Kidney epithelial cell (primary cell): ENCODE measurements at regions not wholly inside any gene's neighbourhood (a gene's known extent, or its start where the extent isn't known, plus 50 kb on each side); places are given as distances from the start of the nearest gene placed in this dataset.

Experiments
- DNase-seq: peaks from one replicate; pipeline ENCODE4 v3.0.0-alpha.2; 2010; ENCODE audit warnings: low read depth
- H3K27me3 ChIP-seq: 2 replicates; pipeline ENCODE4 v1.6.0; 2011; ENCODE audit warnings: low read length; ENCODE audit not compliant: control insufficient read depth, insufficient read depth
- H3K36me3 ChIP-seq: 2 replicates; pipeline ENCODE4 v1.5.1; 2011; ENCODE audit warnings: low read length; ENCODE audit not compliant: control insufficient read depth, insufficient read depth
- H3K4me3 ChIP-seq: 2 replicates; pipeline ENCODE4 v1.5.1; 2011; ENCODE audit warnings: low read depth, mild to moderate bottlenecking, control low read depth, low read length
- TF ChIP-seq, protein P1 (sequence below): IDR thresholded peaks from 2 replicates; pipeline ENCODE4 v1.5.1; 2011; ENCODE audit warnings: mild to moderate bottlenecking, moderate library complexity, low read length, control low read depth, inconsistent platforms; ENCODE audit not compliant: insufficient read depth, poor library complexity, severe bottlenecking

DNA sequence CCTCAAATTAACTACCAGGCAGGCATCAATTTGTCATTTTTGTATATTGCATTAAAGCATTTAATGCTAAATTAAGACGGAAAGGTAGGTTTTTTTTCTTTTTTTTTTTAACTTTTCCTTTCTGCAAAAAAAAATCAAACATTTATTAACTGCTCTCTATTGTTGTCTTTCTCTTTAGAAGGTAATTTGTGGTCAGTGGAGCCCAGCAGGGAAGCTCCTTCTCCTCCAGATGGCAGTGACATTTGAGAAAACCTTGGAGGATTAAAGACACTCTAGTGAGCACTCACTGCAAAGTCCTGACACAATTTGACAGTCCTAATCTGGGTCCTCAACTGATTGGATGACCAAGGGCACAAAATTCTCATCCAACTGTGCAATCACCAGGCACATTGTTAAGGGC is 102.4 kb downstream of the SLIT2 start:
- TF ChIP-seq, protein P1, sequence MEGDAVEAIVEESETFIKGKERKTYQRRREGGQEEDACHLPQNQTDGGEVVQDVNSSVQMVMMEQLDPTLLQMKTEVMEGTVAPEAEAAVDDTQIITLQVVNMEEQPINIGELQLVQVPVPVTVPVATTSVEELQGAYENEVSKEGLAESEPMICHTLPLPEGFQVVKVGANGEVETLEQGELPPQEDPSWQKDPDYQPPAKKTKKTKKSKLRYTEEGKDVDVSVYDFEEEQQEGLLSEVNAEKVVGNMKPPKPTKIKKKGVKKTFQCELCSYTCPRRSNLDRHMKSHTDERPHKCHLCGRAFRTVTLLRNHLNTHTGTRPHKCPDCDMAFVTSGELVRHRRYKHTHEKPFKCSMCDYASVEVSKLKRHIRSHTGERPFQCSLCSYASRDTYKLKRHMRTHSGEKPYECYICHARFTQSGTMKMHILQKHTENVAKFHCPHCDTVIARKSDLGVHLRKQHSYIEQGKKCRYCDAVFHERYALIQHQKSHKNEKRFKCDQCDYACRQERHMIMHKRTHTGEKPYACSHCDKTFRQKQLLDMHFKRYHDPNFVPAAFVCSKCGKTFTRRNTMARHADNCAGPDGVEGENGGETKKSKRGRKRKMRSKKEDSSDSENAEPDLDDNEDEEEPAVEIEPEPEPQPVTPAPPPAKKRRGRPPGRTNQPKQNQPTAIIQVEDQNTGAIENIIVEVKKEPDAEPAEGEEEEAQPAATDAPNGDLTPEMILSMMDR = peak; percentile 13
- Histone ChIP-seq H3K4me3 (no peak overlapping the region), H3K27me3 (no peaks in the 10 kb centered on the region), H3K36me3 (no peaks in the 10 kb centered on the region)
- DNase-seq = no peak

DNA sequence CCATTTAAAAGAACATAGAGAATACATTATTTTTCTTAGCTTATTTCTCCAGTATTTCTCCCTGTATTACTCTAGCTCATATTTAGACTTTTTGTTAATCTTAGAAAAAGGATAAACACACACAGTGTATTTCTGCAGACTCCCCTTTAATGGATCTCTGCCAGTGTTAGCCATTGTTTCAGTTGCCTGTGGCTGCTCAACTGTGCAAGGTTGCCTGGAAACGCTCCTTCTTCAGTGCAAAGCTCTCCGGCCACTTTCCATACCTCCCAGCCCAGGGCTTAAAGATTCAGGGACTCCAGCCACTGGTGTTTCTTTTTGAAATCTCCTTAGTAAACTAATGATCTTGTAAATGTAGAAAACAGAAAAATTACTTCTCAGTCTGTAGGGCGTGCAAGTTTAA is 104.9 kb downstream of the SLIT2 start:
- TF ChIP-seq, protein P1 = no peak
- peak; percentile 43 for DNase-seq
- Histone ChIP-seq H3K36me3 (no peaks in the 10 kb centered on the region), H3K4me3 (no peak overlapping the region), H3K27me3 (no peaks in the 10 kb centered on the region)

DNA sequence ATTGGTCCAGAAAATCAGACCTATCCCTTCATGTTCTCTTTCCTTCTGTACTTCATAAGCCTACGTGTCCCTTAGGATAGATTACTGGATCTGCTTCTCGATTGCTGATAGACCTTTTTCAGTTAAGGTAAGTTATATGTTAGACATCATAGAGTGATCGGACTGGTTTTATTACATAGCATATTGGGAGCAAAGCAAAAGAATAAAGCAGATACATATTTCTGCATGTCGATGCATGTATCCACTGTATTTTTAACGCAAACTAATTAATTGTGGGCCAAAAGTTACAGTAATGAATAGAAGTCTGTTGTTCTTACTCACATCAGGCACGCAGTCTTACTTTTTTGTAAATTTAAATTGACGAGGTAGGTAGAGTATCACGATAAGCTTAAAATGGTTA is 106.4 kb downstream of the SLIT2 start:
- H3K27me3 ChIP-seq = no peaks in the 10 kb centered on the region
- H3K36me3 ChIP-seq = no peaks in the 10 kb centered on the region
- DNase-seq = no peak
- TF ChIP-seq, protein P1 = no peak
- H3K4me3 ChIP-seq = no peak overlapping the region

DNA sequence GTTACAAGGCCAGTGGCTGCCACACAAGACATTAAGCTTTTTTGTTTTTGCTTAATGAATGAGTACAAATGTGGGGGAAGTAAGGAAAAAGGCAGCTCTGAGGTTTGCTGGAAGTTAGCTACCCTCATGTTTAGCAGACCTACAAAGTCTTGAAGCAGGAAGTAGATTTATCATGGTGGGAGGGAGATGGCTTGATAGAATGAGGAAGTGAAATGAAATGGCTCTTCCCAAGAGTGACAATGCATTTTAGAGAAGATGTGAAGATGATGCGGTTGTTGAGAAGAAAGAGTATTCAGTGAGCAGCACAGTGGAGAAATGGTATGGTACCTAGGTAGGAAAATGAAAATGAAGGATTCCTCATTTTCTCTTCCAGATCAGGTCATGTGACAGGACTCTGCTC is 108.0 kb downstream of the SLIT2 start:
- Histone ChIP-seq H3K27me3 (no peaks in the 10 kb centered on the region), H3K4me3 (no peak overlapping the region), H3K36me3 (no peaks in the 10 kb centered on the region)
- no peak for DNase-seq
- TF ChIP-seq, protein P1 = no peak

DNA sequence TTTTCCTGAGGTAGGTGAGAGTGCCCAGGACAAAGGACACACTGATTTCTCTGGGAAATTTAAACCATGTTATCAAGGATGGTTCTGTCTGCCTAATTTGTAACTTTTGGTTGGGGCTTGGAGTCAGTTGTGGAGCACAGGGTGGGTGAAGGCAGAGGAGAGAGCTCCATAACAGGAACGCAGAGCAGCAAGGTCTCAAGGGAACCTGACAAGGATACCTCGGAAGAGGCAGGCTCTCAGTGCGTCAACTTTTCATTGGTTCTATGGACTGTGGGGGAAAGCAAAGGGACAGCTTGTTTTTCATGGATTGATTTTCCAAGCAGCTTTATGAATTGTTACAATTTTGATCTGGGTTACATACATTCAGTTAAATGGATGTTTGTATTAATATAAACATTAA is 110.4 kb downstream of the SLIT2 start:
- no peak for DNase-seq
- Histone ChIP-seq H3K36me3 (no peaks in the 10 kb centered on the region), H3K4me3 (no peak overlapping the region), H3K27me3 (no peaks in the 10 kb centered on the region)
- TF ChIP-seq, protein P1 = no peak

DNA sequence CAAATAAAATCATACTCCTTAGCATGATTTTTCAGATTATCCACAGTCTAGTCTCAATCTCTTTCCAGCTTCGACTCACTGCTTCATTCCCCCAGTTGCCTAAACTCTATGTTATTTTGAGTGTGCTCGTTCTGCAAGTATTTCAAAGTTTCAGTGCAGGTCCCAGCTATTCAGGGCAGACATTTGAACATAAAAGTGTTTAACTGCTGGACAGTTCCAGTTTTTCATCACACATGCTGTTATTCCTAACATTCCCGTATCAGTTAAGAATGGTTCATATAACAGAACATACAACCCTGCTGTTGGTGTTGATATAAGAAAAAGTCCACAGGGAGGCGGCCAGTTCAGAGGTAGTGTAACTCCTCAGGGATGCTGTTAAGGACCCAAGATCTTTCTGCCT is 113.3 kb downstream of the SLIT2 start:
- TF ChIP-seq, protein P1 = no peak

More for the DNA sequence above, 113.3 kb downstream of the SLIT2 start:
- Histone ChIP-seq H3K27me3 (no peaks in the 10 kb centered on the region), H3K36me3 (no peaks in the 10 kb centered on the region), H3K4me3 (no peak overlapping the region)
- DNase-seq = no peak
